Superior temporal gyrus (tissue), 1 donor: ENCODE measurements at regions not wholly inside any gene's neighbourhood (a gene's known extent, or its start where the extent isn't known, plus 50 kb on each side); places are given as distances from the start of the nearest gene placed in this dataset.
"Not testable (repeated sequence)": the region's sequence is repeated elsewhere in the genome, so short reads cannot be mapped to it uniquely, and the experiment has no call there.

Experiments used
- DNase-seq: peaks from one replicate; pipeline ENCODE4 v3.0.0-alpha.2; 2016; ENCODE audit errors: extremely low spot score

DNA sequence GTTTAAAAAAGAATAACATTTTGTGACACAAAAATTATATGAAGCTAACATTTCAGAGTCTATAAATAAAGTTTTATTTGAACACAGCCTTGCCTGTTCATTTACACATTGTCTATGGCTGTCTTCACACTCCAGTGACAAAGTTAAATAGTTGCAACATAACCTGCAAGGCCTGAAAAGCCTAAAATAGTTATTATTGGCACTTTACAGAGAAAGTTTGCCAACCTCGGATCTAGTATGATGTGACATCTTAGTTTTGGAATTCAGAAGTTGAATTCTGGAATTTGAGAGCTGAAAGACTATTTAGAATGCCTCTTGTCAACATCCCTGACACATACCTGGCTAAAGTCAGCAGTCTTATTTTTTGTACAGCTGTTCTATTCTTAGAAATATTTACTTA lies 68.3 kb downstream of the DYRK2 start:
- no peak for DNase-seq

DNA sequence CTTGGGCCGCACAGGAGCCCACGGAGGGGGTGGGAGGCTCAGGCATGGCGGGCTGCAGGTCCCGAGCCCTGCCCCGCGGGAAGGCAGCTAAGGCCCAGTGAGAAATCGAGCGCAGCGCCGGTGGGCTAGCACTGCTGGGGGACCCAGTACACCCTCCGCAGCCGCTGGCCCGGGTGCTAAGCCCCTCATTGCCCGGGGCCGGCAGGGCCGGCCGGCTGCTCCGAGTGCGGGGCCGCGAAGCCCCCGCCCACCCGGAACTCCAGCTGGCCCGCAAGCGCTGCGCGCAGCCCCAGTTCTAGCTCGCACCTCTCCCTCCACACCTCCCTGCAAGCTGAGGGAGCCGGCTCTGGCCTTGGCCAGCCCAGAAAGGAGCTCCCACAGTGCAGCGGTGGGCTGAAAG lies 70.8 kb downstream of the DYRK2 start:
- not testable (repeated sequence) for DNase-seq

DNA sequence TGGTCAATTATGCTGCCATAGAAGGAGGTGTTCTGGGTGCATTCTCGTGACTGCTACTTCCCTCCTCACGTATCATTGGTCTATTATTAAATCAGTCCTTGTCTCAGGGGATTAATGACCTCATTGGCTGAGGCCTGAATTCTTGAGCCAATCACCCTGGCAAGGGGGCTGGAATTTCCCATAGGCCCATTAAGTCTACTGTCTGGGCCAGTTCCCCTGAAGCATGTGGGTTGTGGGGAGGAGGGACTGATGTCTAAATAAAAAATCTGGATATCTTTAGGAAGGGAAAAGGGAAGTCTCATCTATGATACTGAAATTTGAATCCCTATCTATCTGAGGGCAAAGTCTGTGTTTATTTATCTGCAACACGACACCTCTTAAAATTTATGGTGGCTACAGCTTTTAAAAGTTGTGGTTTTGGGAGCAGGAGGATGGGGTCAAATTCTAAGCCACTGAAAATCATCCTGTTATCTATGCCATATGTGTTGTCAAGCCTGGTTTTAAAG lies 71.9 kb downstream of the DYRK2 start:
- no peak for DNase-seq

DNA sequence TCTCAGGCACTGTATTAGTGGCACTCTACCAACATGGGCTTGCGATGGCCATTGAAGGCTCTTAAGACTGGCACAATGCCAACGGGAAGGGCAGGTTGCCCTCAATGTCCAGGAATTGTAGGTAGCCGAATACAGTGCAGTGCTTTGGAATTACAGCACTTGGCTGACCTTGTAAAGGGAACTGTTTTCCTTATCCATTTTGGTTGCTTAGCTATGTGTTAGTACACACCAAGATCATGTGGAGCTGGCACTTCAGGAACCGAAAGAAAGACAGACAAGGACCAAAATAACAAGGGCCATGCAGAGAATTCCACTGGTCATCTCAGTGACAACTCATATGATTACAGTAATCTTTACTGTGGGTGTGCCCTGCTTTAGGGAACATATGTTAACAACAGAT lies 72.7 kb downstream of the DYRK2 start:
- DNase-seq: no peak

DNA sequence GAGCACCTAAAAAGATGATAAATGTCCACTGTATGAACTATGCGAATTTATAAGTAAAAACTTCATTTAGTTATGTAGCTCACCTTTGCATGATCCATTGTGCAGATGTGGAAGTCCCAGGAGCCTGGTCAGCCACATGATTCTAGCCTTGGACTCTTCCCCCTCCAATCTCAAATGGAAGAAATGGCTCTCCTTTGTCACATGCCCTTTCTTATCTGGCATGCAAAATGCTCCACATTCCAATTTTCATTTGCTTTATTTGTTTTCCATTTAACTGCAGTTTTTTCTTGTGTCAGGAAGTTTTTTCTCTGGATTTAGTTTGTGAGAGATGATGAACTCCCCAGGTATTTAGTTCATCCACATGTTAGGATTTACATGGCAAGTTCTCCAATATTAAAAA lies 73.8 kb downstream of the DYRK2 start:
- DNase-seq: no peak

DNA sequence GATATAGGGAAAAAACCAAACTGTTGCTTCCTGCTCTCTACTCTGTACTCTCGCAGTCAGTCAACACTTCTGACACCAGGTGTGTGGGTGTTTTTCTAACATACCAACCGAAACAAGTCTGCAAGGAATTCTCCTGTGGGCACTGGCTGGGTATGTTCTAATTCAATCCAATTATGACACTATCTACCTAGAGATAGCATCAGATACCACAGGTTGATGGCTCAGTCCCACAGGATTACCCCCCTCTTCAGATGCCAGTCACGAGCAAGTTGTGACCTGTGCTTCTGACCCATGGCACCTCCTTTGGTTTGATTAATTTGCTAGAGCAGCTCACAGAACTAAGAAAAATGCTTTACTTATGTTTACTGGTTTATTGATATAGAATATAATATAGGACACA lies 78.3 kb downstream of the DYRK2 start:
- no peak for DNase-seq

DNA sequence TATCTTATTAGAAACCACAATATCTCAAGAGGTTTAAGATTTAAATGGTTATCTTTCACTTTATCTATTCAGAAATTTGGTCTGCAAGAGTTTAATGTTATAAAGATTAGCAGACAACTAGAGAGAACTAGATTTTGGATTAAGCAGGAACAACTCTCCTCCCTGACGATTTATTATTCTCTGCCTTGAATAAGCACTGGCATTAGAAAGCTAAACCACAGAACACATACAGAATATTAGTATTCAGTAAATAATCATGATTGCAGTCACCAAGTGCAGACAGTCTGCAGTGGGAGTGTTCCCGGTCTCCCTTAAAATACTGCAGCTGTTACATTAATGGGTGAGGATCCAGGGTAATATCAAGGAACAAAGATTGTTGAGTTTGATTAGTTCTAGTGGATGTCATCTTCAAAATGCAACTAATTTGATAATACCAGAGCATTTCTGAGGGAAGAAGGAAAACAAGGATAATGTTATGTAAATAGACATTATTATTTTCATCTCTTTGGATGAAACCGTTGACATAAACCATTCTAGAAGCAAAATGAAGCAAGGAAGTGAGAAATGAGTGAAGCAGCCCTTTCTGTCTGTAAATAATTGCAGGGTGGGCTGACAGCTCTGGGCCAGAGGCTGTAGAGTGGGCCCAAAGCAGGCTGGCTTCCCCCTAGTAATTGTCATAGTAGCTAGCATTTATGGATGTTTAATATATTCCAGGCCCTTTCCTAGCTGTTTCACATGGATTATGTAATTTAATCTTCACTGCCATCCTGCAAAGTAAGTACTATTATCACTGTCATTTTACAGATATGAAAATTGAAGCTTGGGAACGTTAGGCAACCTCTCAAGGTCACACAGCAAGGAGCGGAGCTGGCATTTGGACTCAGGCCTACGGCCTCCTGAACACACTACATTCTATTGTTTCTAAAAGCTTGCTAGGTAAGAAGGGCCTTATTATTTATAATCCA lies 79.4 kb downstream of the DYRK2 start:
- DNase-seq: no peak

DNA sequence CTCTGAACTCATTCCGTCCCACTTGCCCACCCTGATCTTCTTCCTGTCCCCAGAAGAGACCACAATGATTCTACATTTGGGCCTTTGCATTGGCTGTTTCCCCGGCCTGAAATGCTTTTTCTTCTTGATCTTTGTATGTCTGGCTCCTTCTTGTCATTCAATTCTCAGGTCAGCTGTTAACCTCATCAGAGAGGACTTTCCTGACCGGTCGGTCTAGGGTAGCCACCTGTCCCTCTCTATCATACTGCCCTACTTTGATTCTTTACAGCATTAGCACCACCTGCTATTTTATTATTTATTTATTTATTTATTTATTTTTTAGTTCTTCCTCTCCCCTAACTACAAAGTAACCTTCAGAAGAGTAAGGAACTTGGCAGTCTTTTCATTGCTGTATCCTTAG lies 84.3 kb downstream of the DYRK2 start:
- DNase-seq: no peak

DNA sequence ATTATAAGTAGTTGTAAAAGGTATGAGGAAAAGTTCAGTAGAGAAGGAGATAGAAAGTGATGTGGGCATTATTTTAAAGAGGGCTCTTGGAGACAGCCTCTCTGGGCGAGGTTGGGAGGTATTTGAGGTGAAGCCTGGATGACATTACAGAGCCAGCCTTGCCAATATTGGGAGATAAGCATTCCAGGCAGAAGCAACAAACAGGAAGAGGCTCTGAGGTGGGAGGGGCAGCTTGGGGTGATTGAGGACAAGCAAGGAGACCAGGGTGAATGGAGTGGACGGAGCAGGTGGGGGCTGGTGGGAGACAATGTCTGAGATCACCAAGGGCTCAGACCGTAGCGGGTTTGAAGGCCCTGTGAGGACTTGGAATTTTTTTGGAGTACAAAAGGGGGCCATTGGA lies 87.3 kb downstream of the DYRK2 start:
- no peak for DNase-seq

DNA sequence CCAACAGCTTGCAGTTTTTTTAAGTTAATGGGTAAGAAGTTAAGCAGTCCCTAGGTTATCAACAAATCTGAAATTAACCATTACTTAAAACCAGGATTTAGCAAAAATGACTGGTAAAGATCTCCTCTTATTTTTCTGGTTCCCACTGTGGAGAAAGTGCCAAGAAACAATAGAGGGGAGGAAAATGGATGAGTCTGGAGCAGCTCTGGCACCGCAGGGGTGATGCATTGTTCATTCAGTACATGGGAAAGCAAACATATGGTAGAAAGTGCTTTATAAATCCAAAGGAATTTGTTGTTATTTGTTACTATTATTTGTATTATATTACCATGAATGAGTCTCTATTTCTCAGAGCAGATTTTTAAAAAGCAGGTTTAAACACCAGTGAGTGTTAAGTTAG lies 92.2 kb downstream of the DYRK2 start:
- no peak for DNase-seq

DNA sequence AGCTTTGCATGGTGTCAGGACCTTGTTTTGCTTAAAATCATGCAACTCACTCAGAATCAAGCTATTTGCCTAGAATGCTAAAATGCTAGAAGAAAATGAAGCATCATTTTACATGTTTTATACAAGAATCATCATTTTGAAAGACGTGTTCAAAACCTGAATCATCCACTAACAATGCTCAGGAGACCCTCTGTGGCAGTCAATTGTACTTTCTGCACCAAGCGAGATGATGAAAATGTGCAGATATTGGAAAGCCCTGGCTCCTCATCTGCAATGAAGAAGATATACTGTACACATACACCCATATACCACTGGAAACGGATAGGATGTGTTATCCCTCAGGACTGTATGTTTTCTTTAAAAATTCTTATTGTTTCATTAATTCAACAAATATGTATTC lies 92.7 kb downstream of the DYRK2 start:
- DNase-seq: no peak

DNA sequence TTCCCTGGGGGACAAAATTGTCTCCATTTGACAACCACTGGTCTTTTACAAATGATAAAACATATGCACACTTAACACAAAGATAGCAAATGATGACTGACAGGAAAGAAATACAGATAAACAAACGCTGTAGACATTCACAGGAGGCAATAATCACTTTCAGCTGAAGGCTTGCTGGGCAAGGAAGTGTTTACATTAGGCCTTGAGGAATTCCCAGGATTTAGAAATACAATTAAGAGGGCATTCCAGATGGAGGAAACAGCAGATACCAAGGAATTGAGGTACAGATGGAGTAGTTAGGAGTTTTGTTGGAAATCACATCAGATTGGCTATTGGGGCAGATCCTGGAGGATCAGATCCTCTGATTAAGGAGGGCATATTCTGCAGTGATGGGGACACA lies 93.9 kb downstream of the DYRK2 start:
- no peak for DNase-seq

DNA sequence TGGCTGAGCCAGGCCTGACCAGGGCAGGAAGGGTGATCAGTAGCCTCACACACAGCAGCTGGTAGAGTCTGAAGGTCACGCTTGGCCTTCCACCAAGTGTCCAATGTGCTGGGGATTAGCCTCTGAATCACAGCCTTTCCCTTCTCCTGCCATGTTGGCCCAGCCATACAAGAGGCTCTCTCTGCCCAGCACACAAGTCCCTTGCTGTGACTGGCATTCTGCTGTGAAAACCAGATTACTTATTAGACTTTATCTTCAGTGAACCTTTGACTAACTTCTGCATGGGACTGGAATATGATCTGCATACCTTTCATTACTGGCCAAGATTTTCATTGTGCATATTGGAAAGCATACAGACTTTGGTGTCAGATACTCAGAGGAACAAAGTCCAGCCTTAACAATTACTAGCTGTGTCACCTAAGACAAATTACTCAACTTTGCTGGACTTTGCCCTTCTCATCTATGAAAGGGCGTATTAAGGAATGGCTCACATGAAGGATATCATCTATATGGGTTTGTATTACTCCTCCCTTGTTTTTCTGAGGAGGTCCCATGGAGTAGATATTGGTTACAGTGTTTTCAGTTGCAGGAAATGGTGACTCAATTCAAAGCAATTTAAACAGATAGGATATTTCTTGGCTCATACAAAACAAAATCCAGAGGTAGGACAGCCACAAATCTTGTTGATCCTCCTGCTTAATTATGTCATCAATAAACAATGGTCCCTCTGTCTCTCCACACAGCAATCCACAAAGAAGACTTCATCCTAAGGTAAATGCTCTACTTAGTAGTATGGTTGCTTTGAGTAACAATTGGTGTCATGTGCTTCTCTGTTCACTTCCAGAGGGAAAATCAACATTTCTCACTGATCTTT lies 99.6 kb downstream of the DYRK2 start:
- no peak for DNase-seq

DNA sequence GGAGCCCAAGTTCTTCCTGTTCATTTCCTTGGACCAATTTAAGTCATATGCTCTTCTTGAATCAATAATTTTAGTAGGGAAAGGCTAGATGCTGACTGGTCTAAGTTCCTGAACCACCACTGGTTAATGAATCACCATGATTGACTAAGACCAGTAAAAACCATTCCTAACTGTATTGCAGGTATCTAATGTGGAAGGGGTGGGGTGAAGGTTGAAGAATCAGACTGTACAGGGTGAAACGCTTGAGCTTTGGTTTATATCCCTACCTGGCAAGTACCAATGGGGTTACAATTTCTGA lies 100.1 kb downstream of the DYRK2 start:
- DNase-seq: no peak

DNA sequence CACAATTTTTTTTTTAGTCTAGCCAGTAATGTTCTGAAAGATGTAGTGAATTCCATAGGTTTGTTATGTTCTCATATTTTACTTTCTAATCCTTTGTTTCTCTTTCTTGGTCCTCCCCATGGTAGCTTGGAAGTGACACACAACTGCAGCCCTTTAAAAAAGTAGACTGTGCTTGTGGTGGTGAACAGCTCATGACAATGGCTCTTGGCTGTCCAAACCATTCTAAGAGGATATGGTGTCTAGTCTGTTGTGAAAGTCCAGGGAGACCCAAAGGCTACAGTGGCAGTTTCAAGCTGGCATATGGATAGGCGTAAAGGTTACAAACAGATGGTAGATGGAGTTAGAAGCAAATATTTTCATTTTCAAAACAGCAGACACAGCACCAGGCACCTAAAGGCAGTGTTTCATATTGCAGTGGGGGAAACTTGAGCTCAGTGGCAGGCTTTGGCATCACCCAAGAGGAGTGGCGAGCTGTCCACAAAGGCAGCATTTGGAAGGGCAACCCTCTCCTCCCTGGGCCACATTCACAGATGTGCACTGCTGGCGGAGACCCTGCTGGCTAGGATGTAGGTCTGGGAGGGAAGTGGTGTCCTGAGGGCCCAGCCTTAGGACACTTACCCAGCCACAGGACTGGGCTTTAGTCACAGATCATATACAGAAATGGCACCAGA lies 102.1 kb downstream of the DYRK2 start:
- DNase-seq: no peak

DNA sequence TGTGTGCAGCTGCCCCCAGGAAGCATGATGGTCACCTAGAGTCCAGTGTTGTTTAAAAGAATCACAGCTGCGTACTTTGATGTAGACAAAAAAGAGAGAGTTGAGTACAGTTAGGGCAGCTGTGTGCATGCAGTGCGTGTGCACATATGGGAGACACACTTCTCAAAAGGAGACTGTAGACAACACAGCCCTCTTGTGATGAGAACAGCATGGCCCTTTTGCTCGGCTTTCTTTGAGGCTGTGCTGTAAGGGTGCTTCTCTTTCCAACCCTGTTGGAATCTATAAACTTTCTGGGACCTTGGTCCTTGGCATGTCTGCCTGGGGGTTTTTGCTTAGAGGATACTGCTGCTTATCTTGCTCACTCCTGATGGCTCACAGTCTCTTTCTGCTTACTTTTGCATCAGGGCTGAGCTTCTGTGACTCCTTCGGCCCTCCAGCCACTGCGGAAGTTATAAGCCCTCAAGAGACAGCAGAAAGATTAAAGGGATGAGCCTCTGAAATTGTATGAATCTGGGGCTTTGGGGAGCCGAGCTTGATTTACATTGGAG lies 102.9 kb downstream of the DYRK2 start:
- no peak for DNase-seq

DNA sequence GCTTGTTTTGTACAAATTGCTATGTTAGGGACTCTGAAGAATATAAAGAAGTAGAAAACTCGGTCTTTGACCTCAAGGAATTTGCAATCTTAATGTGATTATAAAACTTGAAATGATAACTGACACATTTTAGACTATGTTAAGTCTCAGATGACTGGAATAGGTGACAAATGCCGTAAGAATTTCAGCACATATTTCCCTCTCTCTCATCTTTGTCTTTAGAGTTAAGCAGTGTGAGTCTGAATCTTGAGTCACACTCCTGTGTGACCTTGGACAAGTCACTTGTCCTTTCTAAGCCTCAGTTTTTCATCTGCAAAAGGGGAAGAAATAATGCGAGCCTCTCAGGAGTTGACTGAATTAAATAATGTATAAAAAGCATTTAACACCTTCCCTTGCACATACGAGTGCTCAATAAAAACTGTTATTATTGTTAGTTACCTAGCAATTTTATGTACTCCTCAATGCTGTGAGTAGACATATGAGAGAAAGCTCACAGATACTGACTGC lies 103.7 kb downstream of the DYRK2 start:
- no peak for DNase-seq

DNA sequence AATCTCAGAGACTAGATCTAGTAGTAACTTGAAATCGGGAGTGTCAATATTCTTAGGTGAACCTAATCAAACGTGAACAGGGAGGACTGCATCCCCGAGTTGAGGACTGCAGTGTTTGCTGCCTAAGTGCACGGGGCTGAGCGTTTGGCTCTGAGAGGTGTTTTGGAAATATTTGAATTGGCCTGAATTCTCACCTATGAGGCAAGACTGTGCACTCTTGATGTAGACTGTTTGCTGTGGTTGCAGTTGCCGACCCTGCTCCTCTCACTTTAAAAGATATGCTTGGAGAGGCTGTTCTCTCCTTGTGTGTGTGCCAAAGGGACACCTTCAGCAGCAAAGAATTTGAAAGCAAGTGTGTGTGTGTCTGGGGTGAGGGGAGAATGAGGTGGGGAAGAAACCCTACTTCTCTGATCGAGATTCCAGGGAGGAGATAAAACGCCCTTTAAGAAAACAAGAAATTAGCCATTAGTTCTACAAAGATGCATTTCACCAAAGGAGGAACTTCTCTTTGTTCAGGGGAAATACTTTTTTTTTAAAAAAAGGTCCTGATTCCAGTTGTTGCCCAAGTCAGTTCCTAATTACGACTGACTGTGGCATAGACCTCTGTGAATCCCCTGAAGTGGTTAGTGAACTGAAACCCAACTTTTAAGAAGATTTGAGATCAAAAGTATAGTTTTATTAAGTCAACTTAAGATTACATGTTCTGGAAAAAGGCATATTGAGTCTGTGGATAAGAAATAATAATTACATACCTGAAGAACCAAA lies 106.6 kb downstream of the DYRK2 start:
- no peak for DNase-seq

DNA sequence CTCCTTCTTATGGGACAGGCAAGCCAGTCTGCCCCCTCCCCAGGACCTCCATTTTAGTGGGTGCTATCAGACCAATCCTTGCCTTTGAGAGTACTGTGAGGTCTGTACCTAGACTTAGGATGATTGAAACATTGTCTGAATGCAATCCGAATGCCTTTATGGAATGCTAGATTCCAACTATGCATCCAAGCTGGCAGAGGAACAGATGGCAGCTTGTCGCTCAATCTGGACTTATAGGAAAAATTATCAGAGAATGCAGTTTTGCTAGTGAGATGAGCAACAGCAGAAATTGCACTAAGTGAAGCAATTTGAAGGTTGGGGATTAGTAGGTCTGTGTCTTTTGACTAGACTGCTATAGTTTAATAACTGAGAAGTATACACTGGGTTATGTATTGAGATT lies 109.1 kb downstream of the DYRK2 start:
- no peak for DNase-seq

DNA sequence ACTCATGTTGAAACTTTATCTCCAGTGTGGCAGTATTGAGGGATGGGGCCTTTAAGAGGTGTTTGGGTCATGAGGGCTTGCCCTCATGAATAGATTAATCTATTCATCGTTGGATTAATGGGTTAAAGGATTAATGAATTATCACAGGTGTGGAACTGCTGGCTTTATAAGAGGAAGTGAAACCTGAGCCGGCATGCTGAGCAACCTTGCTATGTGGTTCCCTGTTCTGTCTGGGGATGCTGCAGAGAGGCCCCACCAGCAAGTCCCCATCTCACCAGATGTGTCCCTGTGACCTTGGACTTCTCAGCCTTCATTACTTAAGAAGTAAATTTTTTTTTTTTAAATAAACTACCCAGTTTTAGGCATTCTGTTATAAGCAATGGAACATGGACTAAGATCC lies 109.6 kb downstream of the DYRK2 start:
- no peak for DNase-seq

DNA sequence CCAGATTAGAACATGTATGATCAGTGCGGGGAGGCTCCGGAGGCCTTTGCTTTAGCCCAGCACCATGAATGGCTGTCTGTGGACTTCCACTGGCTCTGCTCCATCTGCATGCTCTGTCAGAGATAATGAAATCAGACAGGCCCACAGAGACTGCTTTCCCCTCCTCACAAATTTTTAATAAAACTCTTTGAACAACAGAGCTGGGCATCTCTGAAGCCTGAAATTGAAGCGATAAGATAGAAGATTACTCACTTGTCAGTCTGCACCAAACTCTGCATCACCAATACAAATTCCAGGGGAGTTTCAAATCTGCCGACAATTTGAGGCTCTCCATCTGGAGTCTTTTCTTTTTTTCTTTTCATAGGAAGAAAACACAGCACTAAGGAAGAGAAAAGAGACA lies 110.0 kb downstream of the DYRK2 start:
- DNase-seq: no peak
